Stimulated activated naive B cell treated with anti-CD40 and anti-IgM and Interleukin-4, amounts not matched to agents 10 μg/mL and 1 μg/mL and 100 μg/mL, for 72 hours (primary cell): ENCODE measurements at regions not wholly inside any gene's neighbourhood (a gene's known extent, or its start where the extent isn't known, plus 50 kb on each side); places are given as distances from the start of the nearest gene placed in this dataset.

ENCODE experiments used
- ATAC-seq, 2 donors: fragments of 150-1000 bp; cut with Tn5 transposase; replicated peaks; 2 replicates each; pipeline ENCODE4 v1.10.0; 2021; ENCODE audit warnings: moderate library complexity in 1 of 2
- DNase-seq: peaks from one replicate; pipeline ENCODE4 v3.0.0; 2021
- H3K27ac Mint-ChIP-seq: one replicate; pipeline ENCODE4 v1.8.0; 2022; ENCODE audit warnings: mild to moderate bottlenecking, mixed read lengths
- H3K27me3 Mint-ChIP-seq, 2 donors: one replicate each; pipeline ENCODE4 v1.8.0; 2022; ENCODE audit warnings: mixed read lengths in 2 of 2
- H3K36me3 Mint-ChIP-seq, 2 donors: one replicate each; pipeline ENCODE4 v1.8.0; 2022; ENCODE audit warnings: mixed read lengths in 2 of 2, mild to moderate bottlenecking in 1 of 2
- H3K4me1 Mint-ChIP-seq, 2 donors: one replicate each; pipeline ENCODE4 v1.8.0; 2022; ENCODE audit warnings: mixed read lengths in 2 of 2, mild to moderate bottlenecking in 1 of 2
- H3K4me3 Mint-ChIP-seq, 2 donors: one replicate each; pipeline ENCODE4 v1.8.0; 2022; ENCODE audit warnings: mild to moderate bottlenecking in 2 of 2, mixed read lengths in 2 of 2, moderate library complexity in 1 of 2
- H3K9me3 Mint-ChIP-seq, 2 donors: one replicate each; pipeline ENCODE4 v1.8.0; 2022; ENCODE audit warnings: mixed read lengths in 2 of 2, mild to moderate bottlenecking in 1 of 2

GRCh38 chr18:78363556-78364387 is 615.8 kb upstream of the SALL3 start:
- no peak overlapping the region for H3K27ac Mint-ChIP-seq
- H3K9me3 Mint-ChIP-seq = peaks cover 0 to 4% of the 10 kb centered on the region in 2 donors
- H3K27me3 Mint-ChIP-seq = no peaks in the 10 kb centered on the region
- no peak for DNase-seq
- no peak for ATAC-seq
- H3K4me1 Mint-ChIP-seq = no peaks in the 10 kb centered on the region
- H3K36me3 Mint-ChIP-seq = no peaks in the 10 kb centered on the region
- H3K4me3 Mint-ChIP-seq = no peak overlapping the region

DNA sequence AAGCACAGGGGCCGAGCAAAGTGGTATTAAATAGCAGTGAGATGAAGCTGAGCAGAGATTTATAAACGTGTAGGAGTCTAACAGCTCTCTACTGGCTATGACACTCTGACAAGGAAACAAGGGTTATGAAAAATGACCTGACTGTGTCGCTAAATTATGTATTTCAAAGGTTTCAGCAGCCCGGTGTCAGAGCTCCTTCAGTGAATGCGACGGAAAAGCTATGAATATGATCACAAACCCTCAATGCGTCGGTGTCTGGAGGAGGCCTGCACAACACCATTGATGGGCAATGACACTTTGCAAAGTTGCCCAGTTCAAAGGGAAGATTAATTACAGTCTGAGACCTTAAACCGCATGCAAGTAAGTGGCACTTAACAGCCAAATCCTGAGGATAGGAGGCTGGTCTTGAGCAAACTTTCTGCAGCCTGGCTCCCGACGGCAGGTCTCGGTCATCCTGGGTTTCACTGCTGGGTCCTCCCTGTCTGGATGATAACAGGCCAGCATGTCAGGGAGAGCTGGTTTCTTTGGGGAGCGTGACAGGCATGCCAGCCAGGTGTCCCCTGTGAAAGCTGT is 615.1 kb upstream of the SALL3 start:
- no peaks in the 10 kb centered on the region for H3K36me3 Mint-ChIP-seq
- no peak overlapping the region for H3K27ac Mint-ChIP-seq
- ATAC-seq (no peak), DNase-seq (no peak)
- peaks cover 0 to 4% of the 10 kb centered on the region in 2 donors for H3K9me3 Mint-ChIP-seq
- H3K4me1 Mint-ChIP-seq = no peaks in the 10 kb centered on the region
- H3K4me3 Mint-ChIP-seq = no peak overlapping the region
- no peaks in the 10 kb centered on the region for H3K27me3 Mint-ChIP-seq

- Mint-ChIP-seq H3K4me1 (no peaks in the 10 kb centered on the region), H3K4me3 (no peak overlapping the region), H3K27me3 (no peaks in the 10 kb centered on the region), H3K36me3 (no peaks in the 10 kb centered on the region), H3K9me3 (peaks cover 0 to 1% of the 10 kb centered on the region in 2 donors), H3K27ac (no peak overlapping the region)
- no peak for ATAC-seq
- no peak for DNase-seq
Observed at GRCh38 chr18:78367996-78368395, 611.6 kb upstream of the SALL3 start.

DNA sequence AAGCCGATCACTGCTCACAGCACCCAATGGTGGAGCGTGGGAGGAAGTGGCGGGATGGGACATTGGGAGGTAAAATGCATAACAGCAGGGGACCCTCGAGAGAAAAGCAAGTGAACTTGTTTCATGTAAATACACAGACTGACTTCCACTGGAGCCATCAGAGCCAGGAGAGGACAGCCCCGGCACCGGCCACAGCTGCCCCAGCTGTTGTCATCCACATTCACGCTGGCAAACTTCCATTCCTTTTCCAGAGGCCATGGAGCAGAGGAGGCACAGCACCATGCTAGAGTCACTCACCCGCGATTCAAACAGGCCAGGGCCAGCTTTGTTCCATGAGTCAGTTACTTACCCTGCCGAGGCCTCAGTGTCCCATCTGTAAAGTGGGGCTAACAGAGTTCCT is 610.9 kb upstream of the SALL3 start:
- Mint-ChIP-seq H3K27ac (no peak overlapping the region), H3K4me1 (no peaks in the 10 kb centered on the region), H3K4me3 (no peak overlapping the region), H3K9me3 (no peaks in the 10 kb centered on the region), H3K27me3 (no peaks in the 10 kb centered on the region), H3K36me3 (no peaks in the 10 kb centered on the region)
- ATAC-seq (no peak), DNase-seq (no peak)

- Mint-ChIP-seq H3K36me3 (no peaks in the 10 kb centered on the region), H3K27ac (no peak overlapping the region), H3K9me3 (no peaks in the 10 kb centered on the region), H3K4me1 (peaks cover 0 to 1% of the 10 kb centered on the region in 2 donors), H3K4me3 (no peak overlapping the region), H3K27me3 (no peaks in the 10 kb centered on the region)
- ATAC-seq (no peak), DNase-seq (no peak)
Observed at GRCh38 chr18:78376046-78376445, 603.6 kb upstream of the SALL3 start.

DNA sequence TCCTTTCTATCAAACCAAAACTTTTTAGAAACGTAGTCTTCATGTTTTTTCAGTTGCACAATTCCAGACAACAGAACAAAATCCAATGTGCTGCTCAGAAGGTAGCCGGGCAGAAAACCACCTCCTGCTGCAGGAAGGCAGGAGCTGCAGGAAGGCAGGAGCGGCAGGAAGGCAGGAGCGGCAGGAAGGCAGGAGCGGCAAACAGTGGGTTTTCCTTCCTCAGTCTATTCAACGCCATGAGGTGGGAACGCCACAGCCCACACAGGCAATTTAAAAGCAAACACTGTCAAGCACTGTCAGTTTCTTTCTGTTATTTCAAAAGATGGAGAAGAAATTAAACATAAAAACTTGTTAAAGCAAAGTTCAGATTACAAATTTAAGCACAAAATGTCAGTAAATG is 601.2 kb upstream of the SALL3 start:
- no peak overlapping the region for H3K27ac Mint-ChIP-seq
- DNase-seq (no peak), ATAC-seq (no peak)
- no peaks in the 10 kb centered on the region for H3K27me3 Mint-ChIP-seq
- peaks cover 0 to 2% of the 10 kb centered on the region in 2 donors for H3K9me3 Mint-ChIP-seq
- no peak overlapping the region for H3K4me3 Mint-ChIP-seq
- no peaks in the 10 kb centered on the region for H3K36me3 Mint-ChIP-seq
- peaks cover 0 to 1% of the 10 kb centered on the region in 2 donors for H3K4me1 Mint-ChIP-seq

- Mint-ChIP-seq H3K27me3 (no peaks in the 10 kb centered on the region), H3K4me3 (no peak overlapping the region), H3K9me3 (peaks cover 0 to 6% of the 10 kb centered on the region in 2 donors), H3K36me3 (no peaks in the 10 kb centered on the region), H3K27ac (no peak overlapping the region), H3K4me1 (peaks cover 0 to 1% of the 10 kb centered on the region in 2 donors)
- no peak for ATAC-seq
- DNase-seq = no peak
Observed at GRCh38 chr18:78378983-78379382, 600.6 kb upstream of the SALL3 start.

GRCh38 chr18:78390348-78390951 is 589.2 kb upstream of the SALL3 start:
- DNase-seq (no peak), ATAC-seq (no peak)
- Mint-ChIP-seq H3K4me3 (no peak overlapping the region), H3K36me3 (no peaks in the 10 kb centered on the region), H3K9me3 (peaks cover 8 to 20% of the 10 kb centered on the region in 2 donors), H3K27me3 (no peaks in the 10 kb centered on the region), H3K4me1 (no peaks in the 10 kb centered on the region), H3K27ac (no peak overlapping the region)

DNA sequence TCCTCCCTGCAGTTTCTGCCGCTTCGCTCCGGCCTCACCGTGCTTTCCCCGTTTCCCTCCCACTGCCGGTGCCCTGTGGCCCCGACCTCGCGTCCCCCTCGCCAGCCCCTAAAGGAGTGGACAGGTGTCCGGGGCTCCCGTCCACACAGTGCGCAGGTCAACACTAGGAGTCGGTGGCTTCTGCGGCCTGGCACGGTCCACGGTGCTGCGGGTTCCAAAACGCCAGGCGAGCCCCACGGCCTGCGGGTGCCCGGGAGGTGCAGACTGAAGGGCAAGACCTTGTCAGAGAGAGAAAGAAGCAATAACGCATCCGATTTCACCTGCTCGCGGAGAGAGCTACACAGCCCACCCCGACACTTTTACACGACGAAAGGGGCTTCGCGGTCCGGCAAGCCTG is 588.7 kb upstream of the SALL3 start:
- H3K4me3 Mint-ChIP-seq = no peak overlapping the region
- H3K36me3 Mint-ChIP-seq = no peaks in the 10 kb centered on the region
- H3K9me3 Mint-ChIP-seq = peaks cover 11 to 20% of the 10 kb centered on the region in 2 donors
- ATAC-seq (no peak), DNase-seq (no peak)
- no peaks in the 10 kb centered on the region for H3K27me3 Mint-ChIP-seq
- no peaks in the 10 kb centered on the region for H3K4me1 Mint-ChIP-seq
- no peak overlapping the region for H3K27ac Mint-ChIP-seq

- Mint-ChIP-seq H3K9me3 (peaks cover 5 to 17% of the 10 kb centered on the region in 2 donors), H3K27ac (no peak overlapping the region), H3K4me3 (no peak overlapping the region), H3K36me3 (no peaks in the 10 kb centered on the region), H3K4me1 (no peaks in the 10 kb centered on the region), H3K27me3 (no peaks in the 10 kb centered on the region)
- ATAC-seq (no peak), DNase-seq (no peak)
Observed at GRCh38 chr18:78393086-78393862, 586.3 kb upstream of the SALL3 start.

DNA sequence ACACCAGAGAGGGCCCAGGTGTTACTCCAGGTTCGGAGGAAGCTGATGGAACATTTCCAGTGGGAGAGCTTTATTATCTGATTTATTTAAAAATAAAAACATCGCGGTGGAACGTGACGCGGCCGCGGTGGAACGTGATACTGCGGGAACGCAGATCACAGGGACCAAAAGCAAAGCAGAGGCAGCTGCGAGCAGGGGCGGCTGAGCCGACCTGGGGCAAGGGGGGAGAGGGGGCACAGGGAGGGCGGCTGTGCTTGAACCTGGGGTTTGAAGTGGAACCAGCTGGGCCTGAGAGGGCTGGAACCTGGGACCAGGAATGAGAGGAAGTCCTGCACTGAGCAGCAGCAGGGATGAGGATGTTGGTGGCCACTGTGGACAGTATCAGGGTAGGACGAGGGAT is 583.5 kb upstream of the SALL3 start:
- no peak overlapping the region for H3K4me3 Mint-ChIP-seq
- ATAC-seq = no peak
- no peaks in the 10 kb centered on the region for H3K4me1 Mint-ChIP-seq
- H3K27me3 Mint-ChIP-seq = no peaks in the 10 kb centered on the region
- DNase-seq = no peak
- H3K9me3 Mint-ChIP-seq = peaks cover 0 to 3% of the 10 kb centered on the region in 2 donors
- no peak overlapping the region for H3K27ac Mint-ChIP-seq
- H3K36me3 Mint-ChIP-seq = no peaks in the 10 kb centered on the region

GRCh38 chr18:78396756-78397155 is 582.9 kb upstream of the SALL3 start:
- H3K9me3 Mint-ChIP-seq = peaks cover 0 to 3% of the 10 kb centered on the region in 2 donors
- DNase-seq (no peak), ATAC-seq (no peak)
- no peaks in the 10 kb centered on the region for H3K36me3 Mint-ChIP-seq
- H3K27me3 Mint-ChIP-seq = no peaks in the 10 kb centered on the region
- no peak overlapping the region for H3K4me3 Mint-ChIP-seq
- no peaks in the 10 kb centered on the region for H3K4me1 Mint-ChIP-seq
- no peak overlapping the region for H3K27ac Mint-ChIP-seq

DNA sequence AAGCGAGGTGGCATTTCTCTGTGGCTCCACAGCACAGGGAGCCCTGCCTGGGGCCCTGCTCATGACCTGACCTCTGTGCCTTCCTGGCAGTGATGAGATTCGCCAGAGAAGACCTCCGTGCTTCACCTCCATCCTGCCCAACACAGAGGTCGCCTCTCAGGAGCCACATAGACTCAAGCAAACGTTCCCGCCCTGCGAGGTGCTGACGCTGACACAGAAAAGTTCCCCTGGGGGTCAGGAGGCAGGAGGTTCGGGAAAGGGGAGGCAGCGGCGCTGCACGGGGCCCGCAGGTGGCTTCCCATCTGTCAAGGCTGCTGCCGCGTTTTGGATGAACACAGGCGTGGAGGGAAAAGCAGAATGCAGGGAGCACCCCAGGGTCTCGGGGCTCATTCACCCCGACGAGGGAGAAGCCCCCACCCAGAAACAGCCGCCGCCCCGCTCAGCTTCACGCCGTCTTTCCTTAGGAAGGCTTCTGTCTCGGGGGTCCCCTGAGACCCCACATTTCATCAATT is 579.6 kb upstream of the SALL3 start:
- Mint-ChIP-seq H3K27me3 (no peaks in the 10 kb centered on the region), H3K4me3 (no peak overlapping the region), H3K27ac (no peak overlapping the region), H3K4me1 (no peaks in the 10 kb centered on the region), H3K9me3 (peaks cover 0 to 3% of the 10 kb centered on the region in 2 donors), H3K36me3 (no peaks in the 10 kb centered on the region)
- no peak for DNase-seq
- no peak for ATAC-seq

- no peak for DNase-seq
- no peaks in the 10 kb centered on the region for H3K9me3 Mint-ChIP-seq
- H3K4me1 Mint-ChIP-seq = no peaks in the 10 kb centered on the region
- H3K27ac Mint-ChIP-seq = no peak overlapping the region
- H3K4me3 Mint-ChIP-seq = no peak overlapping the region
- H3K27me3 Mint-ChIP-seq = peaks cover 9% of the 10 kb centered on the region in 2 donors
- ATAC-seq = no peak
- no peaks in the 10 kb centered on the region for H3K36me3 Mint-ChIP-seq
Observed at GRCh38 chr18:78402440-78402839, 577.2 kb upstream of the SALL3 start.
